Endodermal cell (in vitro differentiated cells): ENCODE measurements at regions not wholly inside any gene's neighbourhood (a gene's known extent, or its start where the extent isn't known, plus 50 kb on each side); places are given as distances from the start of the nearest gene placed in this dataset.

Experiments used
- DNase-seq: peaks from one replicate; pipeline ENCODE4 v3.0.0-alpha.2; 2017
- H3K27ac ChIP-seq: 2 replicates; pipeline ENCODE4 v1.5.1; 2013; ENCODE audit warnings: mild to moderate bottlenecking, low read depth, low read length, moderate library complexity
- H3K27me3 ChIP-seq: 2 replicates; pipeline ENCODE4 v1.6.1; 2013; ENCODE audit warnings: mild to moderate bottlenecking, low read length, moderate library complexity; ENCODE audit not compliant: insufficient read depth, control insufficient read depth, poor library complexity, severe bottlenecking
- H3K36me3 ChIP-seq: 2 replicates; pipeline ENCODE4 v1.7.0; 2013; ENCODE audit warnings: mild to moderate bottlenecking, low read length, moderate library complexity; ENCODE audit not compliant: control insufficient read depth, insufficient read depth
- H3K4me1 ChIP-seq: one replicate; pipeline ENCODE4 v1.7.0; 2013; ENCODE audit warnings: low read length; ENCODE audit not compliant: control insufficient read depth, insufficient read depth
- H3K4me3 ChIP-seq: 2 replicates; pipeline ENCODE4 v1.5.1; 2013; ENCODE audit warnings: mild to moderate bottlenecking, low read length, moderate library complexity
- H3K9ac ChIP-seq: 2 replicates; pipeline ENCODE4 v1.6.1; 2013; ENCODE audit warnings: mild to moderate bottlenecking, low read length, moderate library complexity; ENCODE audit not compliant: poor library complexity, severe bottlenecking; ENCODE audit errors: extremely low read depth
- H3K9me3 ChIP-seq: 2 replicates; pipeline ENCODE4 v1.6.1; 2013; ENCODE audit warnings: mild to moderate bottlenecking, low read length, moderate library complexity; ENCODE audit not compliant: control insufficient read depth
- H3K27ac Mint-ChIP-seq: 2 replicates; pipeline ENCODE4 v1.8.0; 2020; ENCODE audit warnings: mixed read lengths
- H3K27me3 Mint-ChIP-seq: 2 replicates; pipeline ENCODE4 v1.8.0; 2021; ENCODE audit warnings: mild to moderate bottlenecking, mixed read lengths; ENCODE audit not compliant: insufficient read depth
- H3K36me3 Mint-ChIP-seq: 2 replicates; pipeline ENCODE4 v1.8.0; 2020; ENCODE audit warnings: low read depth, mixed read lengths
- H3K4me1 Mint-ChIP-seq: 2 replicates; pipeline ENCODE4 v1.8.0; 2020; ENCODE audit warnings: mixed read lengths
- H3K4me3 Mint-ChIP-seq: 2 replicates; pipeline ENCODE4 v1.8.0; 2020; ENCODE audit warnings: mild to moderate bottlenecking, moderate library complexity, mixed read lengths
- H3K9me3 Mint-ChIP-seq: 2 replicates; pipeline ENCODE4 v1.8.0; 2020; ENCODE audit warnings: mild to moderate bottlenecking, mixed read lengths
- WGBS, 2 experiments: methylation state at CpG; one replicate each; pipeline versions ENCODE4 v1.1.5 to v1.1.7; 2013; ENCODE audit warnings: missing lambda C conversion rate in 2 of 2, mixed read lengths in 1 of 2; ENCODE audit not compliant: insufficient coverage in 1 of 2, insufficient read length in 1 of 2; 5-methylcytosine and 5-hydroxymethylcytosine counted together
- TF ChIP-seq, protein P1 (sequence below): fragments of 200-600 bp; sonication (generic); conservative IDR thresholded peaks from 2 replicates; pipeline ENCODE4 v1.5.0; 2021; ENCODE audit warnings: antibody characterized with exemption, mild to moderate bottlenecking

- H3K27me3 Mint-ChIP-seq: peaks cover 14% of the 10 kb centered on the region
- 96 to 100% methylated on average over 6 of the region's 6 CpGs for WGBS, 2 experiments
- H3K27ac Mint-ChIP-seq: no peak overlapping the region
These were observed 130.9 kb upstream of the GLI2 start for GRCh38 chr2:120604767-120605166.

DNA sequence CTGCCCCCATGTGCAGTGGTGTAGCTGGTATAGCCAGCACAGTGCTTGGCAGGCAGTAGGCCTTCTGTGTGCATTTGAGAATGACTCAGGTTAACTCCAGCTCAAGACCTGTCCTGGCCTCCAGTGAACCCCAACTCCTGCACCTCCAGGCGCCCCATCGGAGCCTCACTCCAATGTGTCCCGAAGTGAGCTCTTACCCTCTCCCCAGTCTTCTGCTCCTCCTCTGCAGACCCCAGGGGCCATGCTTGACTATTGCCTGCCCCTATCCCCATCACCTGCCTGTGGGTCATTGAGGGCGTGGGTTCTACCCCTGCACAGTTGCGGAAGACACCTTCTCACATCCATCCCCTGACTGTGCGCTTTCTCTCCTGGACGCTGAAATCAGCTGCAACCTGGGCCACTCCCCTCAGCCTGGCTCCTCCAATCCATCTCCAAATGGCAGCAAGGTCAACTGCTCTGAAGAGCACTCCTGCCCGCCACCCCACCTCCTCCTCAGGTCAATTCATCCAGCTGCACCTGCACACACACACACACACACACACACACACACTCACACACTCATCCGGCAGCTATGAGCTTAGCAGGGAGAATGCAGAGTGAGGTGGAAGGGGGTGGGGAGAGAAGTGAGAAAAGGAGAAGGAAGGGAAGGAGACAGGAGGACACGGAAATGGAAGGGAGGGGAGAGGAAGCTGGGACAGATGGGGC, 130.3 kb upstream of the GLI2 start:
- DNase-seq: no peak
- H3K4me1 Mint-ChIP-seq: peaks cover 10% of the 10 kb centered on the region

More at GRCh38 chr2:120604767-120605166, 130.9 kb upstream of the GLI2 start:
- TF ChIP-seq, protein P1, sequence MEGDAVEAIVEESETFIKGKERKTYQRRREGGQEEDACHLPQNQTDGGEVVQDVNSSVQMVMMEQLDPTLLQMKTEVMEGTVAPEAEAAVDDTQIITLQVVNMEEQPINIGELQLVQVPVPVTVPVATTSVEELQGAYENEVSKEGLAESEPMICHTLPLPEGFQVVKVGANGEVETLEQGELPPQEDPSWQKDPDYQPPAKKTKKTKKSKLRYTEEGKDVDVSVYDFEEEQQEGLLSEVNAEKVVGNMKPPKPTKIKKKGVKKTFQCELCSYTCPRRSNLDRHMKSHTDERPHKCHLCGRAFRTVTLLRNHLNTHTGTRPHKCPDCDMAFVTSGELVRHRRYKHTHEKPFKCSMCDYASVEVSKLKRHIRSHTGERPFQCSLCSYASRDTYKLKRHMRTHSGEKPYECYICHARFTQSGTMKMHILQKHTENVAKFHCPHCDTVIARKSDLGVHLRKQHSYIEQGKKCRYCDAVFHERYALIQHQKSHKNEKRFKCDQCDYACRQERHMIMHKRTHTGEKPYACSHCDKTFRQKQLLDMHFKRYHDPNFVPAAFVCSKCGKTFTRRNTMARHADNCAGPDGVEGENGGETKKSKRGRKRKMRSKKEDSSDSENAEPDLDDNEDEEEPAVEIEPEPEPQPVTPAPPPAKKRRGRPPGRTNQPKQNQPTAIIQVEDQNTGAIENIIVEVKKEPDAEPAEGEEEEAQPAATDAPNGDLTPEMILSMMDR: no peak
- Histone ChIP-seq H3K36me3 (no peaks in the 10 kb centered on the region), H3K4me1 (no peaks in the 10 kb centered on the region), H3K4me3 (no peak overlapping the region), H3K27ac (no peak overlapping the region), H3K9ac (no peak overlapping the region), H3K9me3 (no peaks in the 10 kb centered on the region), H3K27me3 (no peaks in the 10 kb centered on the region)
- peaks cover 5% of the 10 kb centered on the region for H3K4me1 Mint-ChIP-seq
- no peak overlapping the region for H3K4me3 Mint-ChIP-seq
- DNase-seq: no peak
- no peaks in the 10 kb centered on the region for H3K36me3 Mint-ChIP-seq
- no peaks in the 10 kb centered on the region for H3K9me3 Mint-ChIP-seq

GRCh38 chr2:120606280-120606679, 129.4 kb upstream of the GLI2 start:
- Mint-ChIP-seq H3K36me3 (no peaks in the 10 kb centered on the region), H3K27ac (no peak overlapping the region), H3K9me3 (no peaks in the 10 kb centered on the region), H3K4me1 (peaks cover 10% of the 10 kb centered on the region), H3K27me3 (peaks cover 14% of the 10 kb centered on the region), H3K4me3 (no peak overlapping the region)
- TF ChIP-seq, protein P1: no peak
- H3K4me1 ChIP-seq: no peaks in the 10 kb centered on the region
- no peak overlapping the region for H3K27ac ChIP-seq
- no peaks in the 10 kb centered on the region for H3K36me3 ChIP-seq
- WGBS, 2 experiments: 90 to 91% methylated on average over 9 to 12 of the region's 12 CpGs
- DNase-seq: no peak
- no peaks in the 10 kb centered on the region for H3K27me3 ChIP-seq
- no peak overlapping the region for H3K4me3 ChIP-seq
- H3K9ac ChIP-seq: no peak overlapping the region
- no peaks in the 10 kb centered on the region for H3K9me3 ChIP-seq

More for the DNA sequence above, 130.3 kb upstream of the GLI2 start:
- Histone ChIP-seq H3K27me3 (no peaks in the 10 kb centered on the region), H3K4me3 (no peak overlapping the region), H3K9me3 (no peaks in the 10 kb centered on the region), H3K9ac (no peak overlapping the region), H3K36me3 (no peaks in the 10 kb centered on the region), H3K27ac (no peak overlapping the region), H3K4me1 (no peaks in the 10 kb centered on the region)
- no peaks in the 10 kb centered on the region for H3K9me3 Mint-ChIP-seq
- H3K27ac Mint-ChIP-seq: no peak overlapping the region
- H3K36me3 Mint-ChIP-seq: no peaks in the 10 kb centered on the region
- H3K27me3 Mint-ChIP-seq: peaks cover 14% of the 10 kb centered on the region
- TF ChIP-seq, protein P1: no peak
- H3K4me3 Mint-ChIP-seq: no peak overlapping the region
- WGBS, 2 experiments: 85 to 92% methylated on average over 5 to 10 of the region's 10 CpGs
